ENCODE measurements at regions not wholly inside any gene's neighbourhood (a gene's known extent, or its start where the extent isn't known, plus 50 kb on each side); places are given as distances from the start of the nearest gene placed in this dataset.

GRCh38 chr2:151113318-151113717, 148.3 kb downstream of the RBM43 start:
- Histone ChIP-seq H3K9ac (ENCODE audit: low read length) (no peak overlapping the region), H3K27me3 (ENCODE audit: insufficient read depth, low read length) (no peaks in the 10 kb centered on the region), H3K4me2 (ENCODE audit: low read length) (no peak overlapping the region), H3K27ac (ENCODE audit: low read depth, low read length, poor library complexity, severe bottlenecking) (no peak overlapping the region), H2AFZ (ENCODE audit: low read length) (no peak overlapping the region), H3K9me2 (ENCODE audit: low read depth, low read length) (no peaks in the 10 kb centered on the region), H3K4me3 (ENCODE audit: low read depth, low read length, poor library complexity, severe bottlenecking) (no peak overlapping the region), H3K36me3 (ENCODE audit: insufficient read depth, low read length) (no peaks in the 10 kb centered on the region), H4K20me1 (ENCODE audit: insufficient read depth, low read length) (no peaks in the 10 kb centered on the region), H3K79me2 (ENCODE audit: insufficient read depth, low read length) (no peaks in the 10 kb centered on the region), H3F3A (ENCODE audit: insufficient read depth, low read length) (no peaks in the 10 kb centered on the region), H3K9me3 (ENCODE audit: low read length) (no peaks in the 10 kb centered on the region), H3K4me1 (ENCODE audit: insufficient read depth, low read length, severe bottlenecking) (no peaks in the 10 kb centered on the region)
- TF ChIP-seq EZH2 (IDR thresholded peaks at IDR 0.05; ENCODE audit: borderline replicate concordance, low read length), result no peak
- TF ChIP-seq CTCF (IDR thresholded peaks at IDR 0.05; ENCODE audit: low read length), result no peak

DNA sequence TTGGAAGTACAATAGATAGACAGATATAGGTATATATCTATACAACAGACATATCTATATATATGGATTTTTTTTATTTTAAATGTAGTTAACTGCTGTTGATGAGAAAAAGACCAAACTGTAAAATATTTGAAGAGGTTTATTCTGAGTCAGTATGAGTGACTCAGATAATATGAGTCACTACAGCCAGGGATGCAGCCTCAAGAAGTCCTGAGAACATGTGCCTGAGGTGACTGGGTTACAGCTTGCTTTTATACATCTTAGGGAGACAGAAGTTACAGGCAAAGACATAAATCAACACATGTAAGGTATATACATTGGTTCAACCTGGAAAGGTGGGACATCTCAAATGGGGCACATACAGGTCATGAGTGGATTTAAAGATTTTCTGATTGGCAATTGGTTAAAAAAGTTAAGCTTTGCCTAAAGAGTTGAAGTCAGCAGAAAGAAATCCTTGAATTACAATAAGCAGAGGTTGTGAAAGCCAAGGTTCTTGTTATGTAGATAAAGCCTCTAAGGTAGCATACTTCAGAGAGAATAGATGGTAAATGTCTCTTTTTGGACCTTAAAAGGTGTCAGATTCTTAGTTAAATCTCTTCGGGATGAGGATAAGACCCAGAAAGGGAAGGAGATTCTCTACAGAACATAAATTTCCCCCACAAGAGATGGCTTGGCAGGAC, 149.9 kb downstream of the RBM43 start:
- Histone ChIP-seq H4K20me1 (ENCODE audit: insufficient read depth, low read length) (no peaks in the 10 kb centered on the region), H3K27me3 (ENCODE audit: insufficient read depth, low read length) (no peaks in the 10 kb centered on the region), H3K9ac (ENCODE audit: low read length) (no peak overlapping the region), H3K4me3 (ENCODE audit: low read depth, low read length, poor library complexity, severe bottlenecking) (no peak overlapping the region), H3K4me2 (ENCODE audit: low read length) (no peak overlapping the region), H3F3A (ENCODE audit: insufficient read depth, low read length) (no peaks in the 10 kb centered on the region), H3K27ac (ENCODE audit: low read depth, low read length, poor library complexity, severe bottlenecking) (no peak overlapping the region), H3K79me2 (ENCODE audit: insufficient read depth, low read length) (no peaks in the 10 kb centered on the region), H3K4me1 (ENCODE audit: insufficient read depth, low read length, severe bottlenecking) (no peaks in the 10 kb centered on the region), H3K9me2 (ENCODE audit: low read depth, low read length) (no peaks in the 10 kb centered on the region), H3K36me3 (ENCODE audit: insufficient read depth, low read length) (no peaks in the 10 kb centered on the region), H3K9me3 (ENCODE audit: low read length) (no peaks in the 10 kb centered on the region), H2AFZ (ENCODE audit: low read length) (no peak overlapping the region)
- TF ChIP-seq EZH2 (IDR thresholded peaks at IDR 0.05; ENCODE audit: borderline replicate concordance, low read length) (no peak), CTCF (IDR thresholded peaks at IDR 0.05; ENCODE audit: low read length) (no peak)

DNA sequence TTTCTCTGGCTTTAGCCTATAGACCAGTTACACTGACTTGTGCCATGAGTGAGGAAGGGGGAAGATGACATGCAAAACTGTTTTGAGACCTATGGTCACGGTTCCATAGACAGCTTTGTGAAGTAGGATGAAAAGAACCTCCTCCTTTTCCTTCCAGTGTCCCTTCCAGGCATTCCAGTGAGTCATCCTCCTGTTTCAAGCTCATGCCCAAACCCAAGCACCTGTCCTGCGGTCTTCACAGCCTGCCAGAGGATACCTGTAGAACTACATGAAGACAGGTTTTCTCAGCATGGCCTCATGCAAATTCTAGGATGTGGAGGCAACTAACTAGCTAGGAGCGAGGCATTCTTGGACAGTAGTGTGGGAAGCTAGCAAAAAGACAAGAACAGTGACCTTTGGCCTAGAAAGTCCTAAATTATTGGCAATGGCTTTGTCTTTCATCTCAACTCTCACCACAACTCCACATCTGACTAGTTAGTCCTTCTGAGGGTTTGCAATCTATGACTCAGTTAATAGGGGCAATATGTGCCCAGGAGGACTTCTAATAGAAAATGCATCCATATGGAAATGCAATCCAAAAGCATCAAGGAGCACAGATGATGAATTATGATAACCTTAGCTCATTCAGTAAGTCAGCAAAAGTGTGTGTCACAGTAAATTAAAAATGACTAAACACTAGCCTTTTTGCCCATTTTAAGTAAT, 154.7 kb downstream of the RBM43 start:
- TF ChIP-seq EZH2 (IDR thresholded peaks at IDR 0.05; ENCODE audit: borderline replicate concordance, low read length), result no peak
- TF ChIP-seq CTCF (IDR thresholded peaks at IDR 0.05; ENCODE audit: low read length), result no peak
- no peaks in the 10 kb centered on the region for H3F3A ChIP-seq (ENCODE audit: insufficient read depth, low read length)
- no peaks in the 10 kb centered on the region for H3K79me2 ChIP-seq (ENCODE audit: insufficient read depth, low read length)
- no peak overlapping the region for H3K4me2 ChIP-seq (ENCODE audit: low read length)
- no peaks in the 10 kb centered on the region for H3K9me2 ChIP-seq (ENCODE audit: low read depth, low read length)
- no peak overlapping the region for H3K4me3 ChIP-seq (ENCODE audit: low read depth, low read length, poor library complexity, severe bottlenecking)
- no peak overlapping the region for H3K27ac ChIP-seq (ENCODE audit: low read depth, low read length, poor library complexity, severe bottlenecking)
- no peaks in the 10 kb centered on the region for H3K27me3 ChIP-seq (ENCODE audit: insufficient read depth, low read length)
- no peaks in the 10 kb centered on the region for H3K9me3 ChIP-seq (ENCODE audit: low read length)
- H2AFZ ChIP-seq (ENCODE audit: low read length), result no peak overlapping the region
- H3K36me3 ChIP-seq (ENCODE audit: insufficient read depth, low read length), result no peaks in the 10 kb centered on the region
- no peaks in the 10 kb centered on the region for H4K20me1 ChIP-seq (ENCODE audit: insufficient read depth, low read length)
- H3K4me1 ChIP-seq (ENCODE audit: insufficient read depth, low read length, severe bottlenecking), result no peaks in the 10 kb centered on the region
- H3K9ac ChIP-seq (ENCODE audit: low read length), result no peak overlapping the region
